ENCODE measurements at regions not wholly inside any gene's neighbourhood (a gene's known extent, or its start where the extent isn't known, plus 50 kb on each side); places are given as distances from the start of the nearest gene placed in this dataset.

DNA sequence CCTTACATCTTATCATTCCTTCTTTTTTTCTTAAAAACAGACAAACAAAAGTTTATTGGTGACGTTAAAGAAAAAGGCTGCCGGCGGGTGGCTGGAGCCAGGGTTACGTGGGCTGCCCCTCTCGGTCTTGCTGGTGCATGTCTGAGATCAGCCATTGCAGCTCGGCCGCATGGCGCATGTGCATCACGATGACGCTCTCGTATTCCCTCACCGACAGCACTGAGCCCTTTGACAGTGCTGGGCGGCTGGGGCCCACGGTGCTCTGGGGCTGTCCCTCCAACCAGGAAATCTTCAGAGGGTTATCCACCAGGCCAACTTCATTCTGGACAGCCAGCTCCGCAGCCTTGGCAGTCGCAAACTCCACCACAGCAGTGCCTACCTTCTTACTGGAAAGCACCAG, 1081.8 kb upstream of the TMEFF2 start:
- no peak for TF ChIP-seq POLR2AphosphoS5 (IDR thresholded peaks at IDR 0.05; ENCODE audit: low read depth, low read length)
- no peak for TF ChIP-seq TAF1 (IDR thresholded peaks at IDR 0.05; ENCODE audit: borderline replicate concordance, low read depth, low read length)
- no peak for TF ChIP-seq POLR2A (IDR thresholded peaks at IDR 0.05; ENCODE audit: low read depth, low read length)
- no peak for FAIRE-seq
- no peak for DNase-seq (ENCODE audit: insufficient read length)

GRCh38 chr2:193276069-193276468, 1081.3 kb upstream of the TMEFF2 start:
- DNase-seq (ENCODE audit: insufficient read length) = no peak
- no peak for FAIRE-seq

DNA sequence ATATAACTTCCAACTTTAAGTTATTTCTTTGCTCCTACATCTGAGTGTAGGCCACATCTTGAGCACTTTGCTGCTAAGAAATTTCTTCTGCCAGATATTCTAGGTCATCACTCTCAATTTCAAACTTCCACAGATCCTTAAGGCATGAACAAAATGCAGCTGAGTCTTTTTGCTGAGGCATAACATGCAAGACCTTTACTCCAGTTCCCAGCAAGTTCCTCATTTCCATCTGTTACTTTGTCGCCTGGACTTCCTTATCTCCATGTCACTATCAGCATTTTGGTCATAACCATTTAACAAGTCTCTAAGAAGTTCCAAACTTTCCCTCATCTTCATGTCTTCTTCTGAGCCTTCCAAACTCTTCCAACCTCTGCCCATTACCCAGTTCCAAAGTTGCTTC, 1077.3 kb upstream of the TMEFF2 start:
- FAIRE-seq (no peak), DNase-seq (ENCODE audit: insufficient read length) (no peak)
- no peak for TF ChIP-seq TAF1 (IDR thresholded peaks at IDR 0.05; ENCODE audit: borderline replicate concordance, low read depth, low read length)
- no peak for TF ChIP-seq POLR2A (IDR thresholded peaks at IDR 0.05; ENCODE audit: low read depth, low read length)
- no peak for TF ChIP-seq POLR2AphosphoS5 (IDR thresholded peaks at IDR 0.05; ENCODE audit: low read depth, low read length)

More at GRCh38 chr2:193276069-193276468, 1081.3 kb upstream of the TMEFF2 start:
- TF ChIP-seq POLR2A (IDR thresholded peaks at IDR 0.05; ENCODE audit: low read depth, low read length) (no peak), POLR2AphosphoS5 (IDR thresholded peaks at IDR 0.05; ENCODE audit: low read depth, low read length) (no peak), TAF1 (IDR thresholded peaks at IDR 0.05; ENCODE audit: borderline replicate concordance, low read depth, low read length) (no peak)

DNA sequence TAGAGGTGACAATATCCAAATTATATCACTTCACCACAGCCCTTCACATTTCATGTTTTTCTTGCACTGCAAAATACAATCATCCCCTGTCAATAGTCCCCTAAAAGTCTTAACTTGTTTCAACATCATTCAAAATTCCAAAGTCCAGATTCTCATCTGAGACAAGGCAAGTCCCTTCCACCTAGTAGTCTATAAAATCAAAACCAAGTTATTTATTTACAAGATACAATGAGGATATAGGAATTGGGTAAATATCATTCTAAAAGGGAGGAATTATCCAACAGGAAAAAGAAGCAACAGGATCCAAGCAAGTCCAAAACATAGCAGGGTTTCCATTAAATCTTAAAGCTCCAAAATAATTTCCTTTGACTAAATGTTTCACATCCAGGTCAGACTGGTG, 1076.1 kb upstream of the TMEFF2 start:
- no peak for FAIRE-seq
- no peak for TF ChIP-seq POLR2A (IDR thresholded peaks at IDR 0.05; ENCODE audit: low read depth, low read length)
- TF ChIP-seq POLR2AphosphoS5 (IDR thresholded peaks at IDR 0.05; ENCODE audit: low read depth, low read length) = no peak
- DNase-seq (ENCODE audit: insufficient read length) = no peak

DNA sequence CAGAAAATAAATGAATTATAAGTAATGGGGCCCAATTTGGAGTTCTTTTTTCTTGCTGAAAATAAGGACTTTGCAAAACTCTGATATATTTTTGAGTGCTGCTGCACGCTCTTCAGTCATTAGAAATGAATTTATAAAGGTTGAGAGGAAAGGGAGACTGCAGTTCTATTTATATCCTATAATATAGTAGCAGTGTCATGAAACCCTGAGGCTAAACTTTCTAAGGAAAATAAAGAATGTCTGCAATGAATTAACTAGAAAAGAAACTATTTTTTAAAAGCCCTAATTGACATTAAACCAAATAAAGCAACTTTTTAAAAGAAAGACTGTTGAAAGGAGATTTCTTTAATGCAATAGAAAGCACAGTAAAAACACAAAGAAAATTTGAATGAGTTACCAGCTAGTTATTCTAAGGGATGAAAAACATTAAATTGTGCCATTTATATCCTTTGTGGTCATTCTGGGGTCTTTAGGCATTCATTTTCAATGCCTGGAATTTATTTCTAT, 1072.8 kb upstream of the TMEFF2 start:
- no peak for TF ChIP-seq POLR2A (IDR thresholded peaks at IDR 0.05; ENCODE audit: low read depth, low read length)
- TF ChIP-seq POLR2AphosphoS5 (IDR thresholded peaks at IDR 0.05; ENCODE audit: low read depth, low read length) = no peak
- no peak for TF ChIP-seq TAF1 (IDR thresholded peaks at IDR 0.05; ENCODE audit: borderline replicate concordance, low read depth, low read length)
- FAIRE-seq (no peak), DNase-seq (ENCODE audit: insufficient read length) (no peak)

DNA sequence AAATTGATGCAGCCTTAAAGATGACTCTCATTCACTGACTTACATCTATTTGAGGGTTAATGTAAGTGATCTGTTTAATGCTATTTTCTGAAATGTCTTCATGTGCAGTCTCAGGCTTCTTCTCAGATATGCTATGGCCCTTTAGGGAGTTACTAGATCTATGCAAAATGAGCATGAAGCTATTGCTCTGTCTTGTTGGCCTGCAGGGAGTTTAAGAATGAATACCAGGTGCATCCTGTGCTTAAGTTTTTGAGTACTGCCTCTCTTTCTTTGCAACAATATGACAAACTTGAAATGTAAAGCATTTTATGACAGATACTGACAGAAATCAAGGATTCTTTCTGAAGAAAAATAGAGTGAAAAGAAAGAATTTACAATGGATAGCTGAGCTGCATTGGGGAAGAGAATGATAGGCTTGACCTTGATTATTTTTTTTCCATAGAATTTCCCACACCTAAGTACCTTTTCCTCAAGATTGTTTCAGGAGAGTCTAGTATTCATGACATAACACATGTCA, 1058.3 kb upstream of the TMEFF2 start:
- FAIRE-seq (no peak), DNase-seq (ENCODE audit: insufficient read length) (no peak)
- no peak for TF ChIP-seq POLR2A (IDR thresholded peaks at IDR 0.05; ENCODE audit: low read depth, low read length)
- no peak for TF ChIP-seq TAF1 (IDR thresholded peaks at IDR 0.05; ENCODE audit: borderline replicate concordance, low read depth, low read length)
- no peak for TF ChIP-seq POLR2AphosphoS5 (IDR thresholded peaks at IDR 0.05; ENCODE audit: low read depth, low read length)

GRCh38 chr2:193251909-193252308, 1057.2 kb upstream of the TMEFF2 start:
- TF ChIP-seq POLR2A (IDR thresholded peaks at IDR 0.05; ENCODE audit: low read depth, low read length) (no peak), TAF1 (IDR thresholded peaks at IDR 0.05; ENCODE audit: borderline replicate concordance, low read depth, low read length) (no peak), POLR2AphosphoS5 (IDR thresholded peaks at IDR 0.05; ENCODE audit: low read depth, low read length) (no peak)
- no peak for FAIRE-seq
- DNase-seq (ENCODE audit: insufficient read length) = no peak

- FAIRE-seq (no peak), DNase-seq (ENCODE audit: insufficient read length) (no peak)
- TF ChIP-seq POLR2AphosphoS5 (IDR thresholded peaks at IDR 0.05; ENCODE audit: low read depth, low read length) (no peak), TAF1 (IDR thresholded peaks at IDR 0.05; ENCODE audit: borderline replicate concordance, low read depth, low read length) (no peak), POLR2A (IDR thresholded peaks at IDR 0.05; ENCODE audit: low read depth, low read length) (no peak)
Measured at GRCh38 chr2:193250389-193250788, 1055.7 kb upstream of the TMEFF2 start.

DNA sequence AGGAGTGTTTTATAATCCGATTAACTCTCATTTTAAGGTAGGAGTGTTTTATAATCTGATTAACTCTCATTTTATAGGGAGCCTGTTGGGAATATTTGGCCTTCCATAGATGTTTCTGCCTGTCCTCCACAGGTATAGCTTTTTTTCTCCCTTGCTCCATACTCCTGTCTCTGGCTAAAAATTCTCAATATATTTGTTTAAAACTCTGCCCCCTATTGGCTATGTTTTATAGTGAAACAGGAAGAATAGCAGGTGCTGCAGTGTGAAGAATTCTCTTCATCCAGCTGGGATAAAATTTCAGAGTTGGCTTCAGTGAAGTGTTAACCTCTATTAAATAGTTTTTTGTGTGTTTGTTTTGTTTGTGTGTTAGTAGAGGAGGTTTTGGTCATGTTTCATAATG, 1046.0 kb upstream of the TMEFF2 start:
- DNase-seq (ENCODE audit: insufficient read length) = no peak
- TF ChIP-seq TAF1 (IDR thresholded peaks at IDR 0.05; ENCODE audit: borderline replicate concordance, low read depth, low read length) (no peak), POLR2AphosphoS5 (IDR thresholded peaks at IDR 0.05; ENCODE audit: low read depth, low read length) (no peak)
- no peak for FAIRE-seq

- FAIRE-seq = no peak
- no peak for DNase-seq (ENCODE audit: insufficient read length)
- TF ChIP-seq TAF1 (IDR thresholded peaks at IDR 0.05; ENCODE audit: borderline replicate concordance, low read depth, low read length) (no peak), POLR2A (IDR thresholded peaks at IDR 0.05; ENCODE audit: low read depth, low read length) (no peak), POLR2AphosphoS5 (IDR thresholded peaks at IDR 0.05; ENCODE audit: low read depth, low read length) (no peak)
Measured at GRCh38 chr2:193231634-193232033, 1036.9 kb upstream of the TMEFF2 start.

- FAIRE-seq = no peak
- TF ChIP-seq POLR2A (IDR thresholded peaks at IDR 0.05; ENCODE audit: low read depth, low read length) = no peak
- TF ChIP-seq POLR2AphosphoS5 (IDR thresholded peaks at IDR 0.05; ENCODE audit: low read depth, low read length) = no peak
- TF ChIP-seq TAF1 (IDR thresholded peaks at IDR 0.05; ENCODE audit: borderline replicate concordance, low read depth, low read length) = no peak
- DNase-seq (ENCODE audit: insufficient read length) = no peak
Measured at GRCh38 chr2:193228276-193228675, 1033.5 kb upstream of the TMEFF2 start.

- DNase-seq (ENCODE audit: insufficient read length) (no peak), FAIRE-seq (no peak)
- TF ChIP-seq POLR2AphosphoS5 (IDR thresholded peaks at IDR 0.05; ENCODE audit: low read depth, low read length) (no peak), TAF1 (IDR thresholded peaks at IDR 0.05; ENCODE audit: borderline replicate concordance, low read depth, low read length) (no peak), POLR2A (IDR thresholded peaks at IDR 0.05; ENCODE audit: low read depth, low read length) (no peak)
Measured at GRCh38 chr2:193222454-193222853, 1027.7 kb upstream of the TMEFF2 start.

DNA sequence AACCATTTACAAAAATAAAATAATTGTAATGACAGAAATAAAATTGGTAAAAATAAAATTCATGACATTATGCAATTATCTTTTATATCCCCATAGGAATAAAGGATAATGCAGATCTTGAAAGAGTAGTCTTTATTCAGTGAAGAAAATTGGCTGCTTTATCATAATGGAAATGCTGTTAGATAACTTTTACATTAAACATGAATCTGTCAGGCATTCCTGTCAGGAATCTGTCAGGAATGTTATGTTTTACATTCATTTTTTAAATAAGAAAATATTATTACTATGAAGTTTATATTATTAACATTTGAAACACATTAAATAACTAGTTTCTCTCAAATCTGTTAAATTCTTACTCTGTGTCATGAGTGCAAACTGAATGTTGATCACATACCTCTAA, 1024.7 kb upstream of the TMEFF2 start:
- FAIRE-seq = no peak
- TF ChIP-seq POLR2AphosphoS5 (IDR thresholded peaks at IDR 0.05; ENCODE audit: low read depth, low read length) = no peak
- TF ChIP-seq POLR2A (IDR thresholded peaks at IDR 0.05; ENCODE audit: low read depth, low read length) = no peak
- TF ChIP-seq TAF1 (IDR thresholded peaks at IDR 0.05; ENCODE audit: borderline replicate concordance, low read depth, low read length) = no peak
- DNase-seq (ENCODE audit: insufficient read length) = no peak

Measured in GM12892 (cell line).